Thyroid gland (tissue), 4 donors: ENCODE measurements at regions not wholly inside any gene's neighbourhood (a gene's known extent, or its start where the extent isn't known, plus 50 kb on each side); places are given as distances from the start of the nearest gene placed in this dataset.

ENCODE experiments used
- POLR2A ChIP-seq, 2 donors: fragments of 450-650 bp; IDR thresholded peaks; one replicate each; pipeline ENCODE4 v1.6.1; 2017; ENCODE audit warnings: antibody characterized with exemption in 2 of 2, mild to moderate bottlenecking in 2 of 2, moderate library complexity in 1 of 2
- TF ChIP-seq, protein P1 (sequence below), 6 experiments: fragments of 200-600 bp in 3 of 6; fragments of 450-650 bp in 3 of 6; sonication (generic) in 3 of 6; IDR thresholded peaks; one replicate each; pipeline ENCODE4 v1.5.1; 2016 to 2019; ENCODE audit warnings: antibody characterized with exemption in 6 of 6, mild to moderate bottlenecking in 2 of 6, inconsistent platforms in 1 of 6, moderate library complexity in 1 of 6

DNA sequence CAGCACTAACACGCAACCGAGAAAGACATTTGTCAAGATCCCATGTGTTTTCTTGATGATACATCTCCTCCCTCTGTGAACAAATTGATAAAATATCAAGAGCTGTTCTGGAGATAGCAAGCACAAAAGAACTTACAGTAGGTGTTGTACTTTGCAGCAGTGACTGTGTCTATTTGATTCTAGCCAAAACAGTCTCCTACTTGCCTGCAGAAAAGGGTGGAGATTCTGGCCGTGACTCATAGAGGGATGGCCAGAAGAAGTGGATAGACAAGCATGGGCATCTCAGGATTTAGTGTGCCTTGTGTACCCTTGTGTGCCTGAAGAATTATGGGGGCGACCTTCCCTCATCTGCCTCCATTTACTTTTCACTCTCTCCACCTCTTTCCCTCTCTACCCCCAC lies 458.4 kb upstream of the LRRC7 start:
- TF ChIP-seq, protein P1, sequence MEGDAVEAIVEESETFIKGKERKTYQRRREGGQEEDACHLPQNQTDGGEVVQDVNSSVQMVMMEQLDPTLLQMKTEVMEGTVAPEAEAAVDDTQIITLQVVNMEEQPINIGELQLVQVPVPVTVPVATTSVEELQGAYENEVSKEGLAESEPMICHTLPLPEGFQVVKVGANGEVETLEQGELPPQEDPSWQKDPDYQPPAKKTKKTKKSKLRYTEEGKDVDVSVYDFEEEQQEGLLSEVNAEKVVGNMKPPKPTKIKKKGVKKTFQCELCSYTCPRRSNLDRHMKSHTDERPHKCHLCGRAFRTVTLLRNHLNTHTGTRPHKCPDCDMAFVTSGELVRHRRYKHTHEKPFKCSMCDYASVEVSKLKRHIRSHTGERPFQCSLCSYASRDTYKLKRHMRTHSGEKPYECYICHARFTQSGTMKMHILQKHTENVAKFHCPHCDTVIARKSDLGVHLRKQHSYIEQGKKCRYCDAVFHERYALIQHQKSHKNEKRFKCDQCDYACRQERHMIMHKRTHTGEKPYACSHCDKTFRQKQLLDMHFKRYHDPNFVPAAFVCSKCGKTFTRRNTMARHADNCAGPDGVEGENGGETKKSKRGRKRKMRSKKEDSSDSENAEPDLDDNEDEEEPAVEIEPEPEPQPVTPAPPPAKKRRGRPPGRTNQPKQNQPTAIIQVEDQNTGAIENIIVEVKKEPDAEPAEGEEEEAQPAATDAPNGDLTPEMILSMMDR (IDR thresholded peaks at IDR 0.05), result no peak
- no peak for TF ChIP-seq POLR2A (IDR thresholded peaks at IDR 0.05)
